GM12864 (cell line): ENCODE measurements at regions not wholly inside any gene's neighbourhood (a gene's known extent, or its start where the extent isn't known, plus 50 kb on each side); places are given as distances from the start of the nearest gene placed in this dataset.

Experiments used
- DNase-seq: peaks from one replicate; pipeline ENCODE4 v3.0.0-alpha.2; 2011; ENCODE audit warnings: low read depth
- H3K4me3 ChIP-seq: 2 replicates; pipeline ENCODE4 v1.5.1; 2011; ENCODE audit warnings: mild to moderate bottlenecking, low read depth, low read length, control low read depth
- CTCF ChIP-seq: IDR thresholded peaks from 2 replicates; pipeline ENCODE4 v1.5.1; 2011; ENCODE audit warnings: low read depth, mild to moderate bottlenecking, moderate library complexity, low read length, control low read depth, inconsistent platforms; ENCODE audit errors: missing control alignments

GRCh38 chr2:180519276-180519675 lies 461.1 kb upstream of the UBE2E3 start:
- no peak for DNase-seq
- no peak overlapping the region for H3K4me3 ChIP-seq
- no peak for TF ChIP-seq CTCF

GRCh38 chr2:180516232-180516631 lies 464.2 kb upstream of the UBE2E3 start:
- no peak for TF ChIP-seq CTCF
- DNase-seq, result no peak

GRCh38 chr2:180513389-180513788 lies 467.0 kb upstream of the UBE2E3 start:
- TF ChIP-seq CTCF, result no peak
- no peak for DNase-seq
- H3K4me3 ChIP-seq, result no peak overlapping the region

More at GRCh38 chr2:180516232-180516631, 464.2 kb upstream of the UBE2E3 start:
- no peak overlapping the region for H3K4me3 ChIP-seq

- no peak for DNase-seq
- H3K4me3 ChIP-seq, result no peak overlapping the region
- TF ChIP-seq CTCF, result no peak
Measured at GRCh38 chr2:180508458-180508857, 471.9 kb upstream of the UBE2E3 start.

- TF ChIP-seq CTCF, result no peak
- no peak overlapping the region for H3K4me3 ChIP-seq
- no peak for DNase-seq
Measured at GRCh38 chr2:180507028-180507427, 473.4 kb upstream of the UBE2E3 start.

GRCh38 chr2:180505203-180505602 lies 475.2 kb upstream of the UBE2E3 start:
- DNase-seq, result no peak
- no peak for TF ChIP-seq CTCF
- no peak overlapping the region for H3K4me3 ChIP-seq

GRCh38 chr2:180497621-180498152 lies 482.7 kb upstream of the UBE2E3 start:
- no peak for TF ChIP-seq CTCF
- H3K4me3 ChIP-seq, result no peak overlapping the region
- no peak for DNase-seq
